ENCODE measurements at regions not wholly inside any gene's neighbourhood (a gene's known extent, or its start where the extent isn't known, plus 50 kb on each side); places are given as distances from the start of the nearest gene placed in this dataset.
"Not testable (repeated sequence)": the region's sequence is repeated elsewhere in the genome, so short reads cannot be mapped to it uniquely, and the experiment has no call there.

DNA sequence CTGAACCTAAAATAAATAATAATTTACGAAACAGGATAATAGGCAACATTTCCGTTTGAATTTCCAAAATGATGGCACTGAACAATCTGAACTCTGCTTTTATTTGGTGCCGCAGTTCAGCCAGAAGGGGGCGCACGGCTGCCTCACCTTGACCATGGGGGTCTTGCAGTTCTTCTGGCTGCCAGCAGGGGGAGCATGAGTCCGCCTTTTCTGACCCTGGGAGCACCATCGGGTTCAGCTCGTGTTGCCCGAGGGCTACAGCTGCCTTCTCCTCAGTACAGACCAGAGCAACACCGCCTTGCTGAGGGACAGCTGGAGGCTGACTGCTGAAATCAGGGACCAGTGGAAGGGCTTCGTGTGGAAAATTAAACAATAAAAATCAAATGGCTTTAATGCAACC, 420.3 kb downstream of the CDY2B start:
- not testable (repeated sequence) for TF ChIP-seq CTCF, POLR2A (IDR thresholded peaks at IDR 0.05)
